Naive thymus-derived CD4-positive, alpha-beta T cell (primary cell): ENCODE measurements at regions not wholly inside any gene's neighbourhood (a gene's known extent, or its start where the extent isn't known, plus 50 kb on each side); places are given as distances from the start of the nearest gene placed in this dataset.

Source experiments
- ATAC-seq: fragments of 150-1000 bp; cut with Tn5 transposase; 2 replicates; pipeline ENCODE4 v1.10.0; 2021; ENCODE audit warnings: mild to moderate bottlenecking, moderate library complexity
- CTCF ChIA-PET: fragments of 350-600 bp; sonication (Branson Sonifier 250); formaldehyde crosslinking; loops from one replicate; lab custom pipeline; 2021; ENCODE audit warnings: antibody characterized with exemption; lab: Charles Lee
- POLR2A ChIA-PET: fragments of 350-600 bp; sonication (Branson Sonifier 250); formaldehyde crosslinking; loops from one replicate; lab custom pipeline; 2021; ENCODE audit warnings: antibody characterized with exemption, inconsistent platforms; lab: Charles Lee
- DNase-seq, 9 donors: peaks; one replicate each; pipeline versions ENCODE4 v3.0.0 to v3.0.0-alpha.2; 2020 to 2022; ENCODE audit warnings: mixed read lengths in 1 of 9
- H3K27ac ChIP-seq: one replicate; pipeline ENCODE4 v1.7.0; 2013; ENCODE audit warnings: mild to moderate bottlenecking, low read depth, low read length, moderate library complexity
- H3K27me3 ChIP-seq, 2 donors: one replicate each; pipeline ENCODE4 v1.7.0; 2013; ENCODE audit warnings: low read length in 2 of 2, mild to moderate bottlenecking in 2 of 2, moderate library complexity in 2 of 2; ENCODE audit not compliant: control insufficient read depth in 2 of 2, insufficient read depth in 2 of 2
- H3K36me3 ChIP-seq, 3 experiments: 1 replicate in 2 of 3; 2 replicates in 1 of 3; pipeline ENCODE4 v1.7.0; 2013; ENCODE audit warnings: low read length in 3 of 3, mild to moderate bottlenecking in 3 of 3, moderate library complexity in 1 of 3; ENCODE audit not compliant: insufficient read depth in 3 of 3, control insufficient read depth in 2 of 3
- H3K4me1 ChIP-seq, 2 donors: one replicate each; pipeline ENCODE4 v1.7.0; 2013; ENCODE audit warnings: low read length in 2 of 2, mild to moderate bottlenecking in 2 of 2, moderate library complexity in 1 of 2; ENCODE audit not compliant: control insufficient read depth in 2 of 2, insufficient read depth in 2 of 2
- H3K4me3 ChIP-seq: 2 replicates; pipeline ENCODE4 v1.7.0; 2013; ENCODE audit warnings: mild to moderate bottlenecking, low read length
- H3K9me3 ChIP-seq, 3 experiments: 1 replicate in 2 of 3; 2 replicates in 1 of 3; pipeline ENCODE4 v1.7.0; 2013; ENCODE audit warnings: low read length in 3 of 3; ENCODE audit not compliant: control insufficient read depth in 2 of 3
- H3K27ac Mint-ChIP-seq, 9 donors: one replicate each; pipeline ENCODE4 v1.8.0; 2020 to 2022; ENCODE audit warnings: mixed read lengths in 9 of 9, mild to moderate bottlenecking in 8 of 9, moderate library complexity in 5 of 9, inconsistent platforms in 2 of 9
- H3K27me3 Mint-ChIP-seq, 5 donors: one replicate each; pipeline ENCODE4 v1.8.0; 2021 to 2022; ENCODE audit warnings: mixed read lengths in 5 of 5, mild to moderate bottlenecking in 1 of 5
- H3K36me3 Mint-ChIP-seq, 5 donors: one replicate each; pipeline ENCODE4 v1.8.0; 2020 to 2022; ENCODE audit warnings: mixed read lengths in 5 of 5, mild to moderate bottlenecking in 3 of 5, inconsistent platforms in 1 of 5
- H3K4me1 Mint-ChIP-seq, 7 donors: one replicate each; pipeline ENCODE4 v1.8.0; 2020 to 2022; ENCODE audit warnings: mixed read lengths in 7 of 7, mild to moderate bottlenecking in 3 of 7, inconsistent platforms in 1 of 7
- H3K4me3 Mint-ChIP-seq, 10 donors: one replicate each; pipeline ENCODE4 v1.8.0; 2020 to 2022; ENCODE audit warnings: mild to moderate bottlenecking in 10 of 10, mixed read lengths in 10 of 10, moderate library complexity in 6 of 10, inconsistent platforms in 2 of 10
- H3K9me3 Mint-ChIP-seq, 11 donors: one replicate each; pipeline ENCODE4 v1.8.0; 2020 to 2022; ENCODE audit warnings: mixed read lengths in 11 of 11, mild to moderate bottlenecking in 4 of 11, inconsistent platforms in 1 of 11, moderate library complexity in 1 of 11
- intact Hi-C, 2 donors: fragments of 100-400 bp; cut with micrococcal nuclease; formaldehyde crosslinking; loops; one replicate each; pipeline ENCODE4 v1.15.1; 2023

- Histone ChIP-seq H3K4me1 (no peaks in the 10 kb centered on the region), H3K27me3 (no peaks in the 10 kb centered on the region), H3K4me3 (no peak overlapping the region), H3K36me3 (no peaks in the 10 kb centered on the region), H3K27ac (no peak overlapping the region), H3K9me3 (no peaks in the 10 kb centered on the region)
- Mint-ChIP-seq H3K36me3 (no peaks in the 10 kb centered on the region), H3K4me1 (peaks cover 0 to 3% (median 0%) of the 10 kb centered on the region in 7 donors), H3K27me3 (peaks cover under 1 to 22% (median 13%) of the 10 kb centered on the region in 5 donors), H3K4me3 (no peak overlapping the region), H3K9me3 (no peaks in the 10 kb centered on the region), H3K27ac (no peak overlapping the region)
- DNase-seq = no peak
- ChIA-PET CTCF (interaction anchor here (0.6 to 1.4 kb wide), 2 partner anchors 18 to 1355 kb away, joined by 4 to 5 read pairs; no protein-coding TSS in a partner anchor), POLR2A (interaction anchor here (0.5 kb wide), 1 partner anchor 255 kb away, joined by 3 read pairs; no protein-coding TSS in a partner anchor)
- intact Hi-C loops = no loop called here
- no peak for ATAC-seq
These were observed 424.8 kb upstream of the TGFBR2 start for GRCh38 chr3:30181581-30181980.

GRCh38 chr3:30183421-30183820 is 423.0 kb upstream of the TGFBR2 start:
- Histone ChIP-seq H3K27me3 (no peaks in the 10 kb centered on the region), H3K4me3 (no peak overlapping the region), H3K9me3 (no peaks in the 10 kb centered on the region), H3K36me3 (no peaks in the 10 kb centered on the region), H3K27ac (no peak overlapping the region), H3K4me1 (no peaks in the 10 kb centered on the region)
- CTCF ChIA-PET = no interaction called here
- intact Hi-C loops = no loop called here
- Mint-ChIP-seq H3K9me3 (no peaks in the 10 kb centered on the region), H3K27me3 (peaks cover 5 to 28% (median 17%) of the 10 kb centered on the region in 5 donors), H3K4me3 (no peak overlapping the region), H3K27ac (no peak overlapping the region), H3K4me1 (peaks cover 0 to 3% (median 0%) of the 10 kb centered on the region in 7 donors), H3K36me3 (no peaks in the 10 kb centered on the region)
- no peak for ATAC-seq
- POLR2A ChIA-PET = no interaction called here
- DNase-seq = no peak

- H3K9me3 Mint-ChIP-seq = no peaks in the 10 kb centered on the region
- Histone ChIP-seq H3K4me3 (no peak overlapping the region), H3K27ac (no peak overlapping the region), H3K36me3 (no peaks in the 10 kb centered on the region), H3K9me3 (no peaks in the 10 kb centered on the region), H3K27me3 (no peaks in the 10 kb centered on the region), H3K4me1 (no peaks in the 10 kb centered on the region)
- no peak for DNase-seq
- ATAC-seq = no peak
- POLR2A ChIA-PET = no interaction called here
- no peak overlapping the region for H3K27ac Mint-ChIP-seq
- H3K36me3 Mint-ChIP-seq = no peaks in the 10 kb centered on the region
- no peak overlapping the region for H3K4me3 Mint-ChIP-seq
- peaks cover 5 to 28% (median 13%) of the 10 kb centered on the region in 5 donors for H3K27me3 Mint-ChIP-seq
- H3K4me1 Mint-ChIP-seq = peaks cover 0 to 3% (median 0%) of the 10 kb centered on the region in 7 donors
- intact Hi-C loops = no loop called here
- CTCF ChIA-PET = interaction anchor here (0.6 kb wide), 1 partner anchor 479 kb away, joined by 3 read pairs; no protein-coding TSS in a partner anchor
These were observed 422.1 kb upstream of the TGFBR2 start for GRCh38 chr3:30184091-30184810.

GRCh38 chr3:30185872-30186271 is 420.5 kb upstream of the TGFBR2 start:
- no peak overlapping the region for H3K27ac ChIP-seq
- ChIA-PET POLR2A (no interaction called here), CTCF (no interaction called here)
- no peak overlapping the region for H3K4me3 ChIP-seq
- H3K4me3 Mint-ChIP-seq = no peak overlapping the region
- H3K4me1 ChIP-seq = no peaks in the 10 kb centered on the region
- no peaks in the 10 kb centered on the region for H3K36me3 ChIP-seq
- intact Hi-C loops = no loop called here
- DNase-seq (no peak), ATAC-seq (no peak)
- no peaks in the 10 kb centered on the region for H3K27me3 ChIP-seq
- H3K9me3 Mint-ChIP-seq = peaks cover 0 to 2% (median 0%) of the 10 kb centered on the region in 11 donors
- H3K36me3 Mint-ChIP-seq = no peaks in the 10 kb centered on the region
- H3K27ac Mint-ChIP-seq = no peak overlapping the region
- H3K27me3 Mint-ChIP-seq = peaks cover 0 to 30% (median 13%) of the 10 kb centered on the region in 5 donors
- H3K9me3 ChIP-seq = no peaks in the 10 kb centered on the region
- H3K4me1 Mint-ChIP-seq = peaks cover 0 to 2% (median 0%) of the 10 kb centered on the region in 7 donors

- H3K27ac ChIP-seq = no peak overlapping the region
- POLR2A ChIA-PET = no interaction called here
- CTCF ChIA-PET = no interaction called here
- Mint-ChIP-seq H3K27me3 (peaks cover 0 to 32% (median 13%) of the 10 kb centered on the region in 5 donors), H3K36me3 (no peaks in the 10 kb centered on the region), H3K4me1 (no peaks in the 10 kb centered on the region), H3K9me3 (peaks cover 0 to 2% (median 0%) of the 10 kb centered on the region in 11 donors), H3K4me3 (no peak overlapping the region), H3K27ac (no peak overlapping the region)
- DNase-seq (no peak), ATAC-seq (no peak)
- no peaks in the 10 kb centered on the region for H3K9me3 ChIP-seq
- H3K4me3 ChIP-seq = no peak overlapping the region
- H3K4me1 ChIP-seq = no peaks in the 10 kb centered on the region
- H3K27me3 ChIP-seq = no peaks in the 10 kb centered on the region
- intact Hi-C loops = no loop called here
- no peaks in the 10 kb centered on the region for H3K36me3 ChIP-seq
These were observed 419.6 kb upstream of the TGFBR2 start for GRCh38 chr3:30186741-30187219.

GRCh38 chr3:30187366-30187765 is 419.0 kb upstream of the TGFBR2 start:
- peaks cover 0 to 2% (median 0%) of the 10 kb centered on the region in 11 donors for H3K9me3 Mint-ChIP-seq
- Histone ChIP-seq H3K27me3 (no peaks in the 10 kb centered on the region), H3K36me3 (no peaks in the 10 kb centered on the region), H3K4me3 (no peak overlapping the region), H3K4me1 (no peaks in the 10 kb centered on the region), H3K27ac (no peak overlapping the region), H3K9me3 (no peaks in the 10 kb centered on the region)
- no peak overlapping the region for H3K27ac Mint-ChIP-seq
- no peak for DNase-seq
- intact Hi-C loops = no loop called here
- H3K4me3 Mint-ChIP-seq = no peak overlapping the region
- ATAC-seq = no peak
- ChIA-PET CTCF (no interaction called here), POLR2A (no interaction called here)
- peaks cover 0 to 36% (median 13%) of the 10 kb centered on the region in 5 donors for H3K27me3 Mint-ChIP-seq
- H3K36me3 Mint-ChIP-seq = no peaks in the 10 kb centered on the region
- H3K4me1 Mint-ChIP-seq = no peaks in the 10 kb centered on the region
